Hepatocyte (in vitro differentiated cells): ENCODE measurements at regions not wholly inside any gene's neighbourhood (a gene's known extent, or its start where the extent isn't known, plus 50 kb on each side); places are given as distances from the start of the nearest gene placed in this dataset.

Experiments
- DNase-seq: peaks from one replicate; pipeline ENCODE4 v3.0.0-alpha.2; 2016; ENCODE audit warnings: low spot score
- H2AFZ ChIP-seq: fragments of 200-600 bp; sonication (generic); 2 replicates; pipeline ENCODE4 v1.6.0; 2016; ENCODE audit warnings: antibody characterized with exemption, mild to moderate bottlenecking
- H3K27ac ChIP-seq: fragments of 200-600 bp; sonication (generic); 2 replicates; pipeline ENCODE4 v1.5.1; 2016; ENCODE audit warnings: mild to moderate bottlenecking
- H3K27me3 ChIP-seq: fragments of 200-600 bp; sonication (generic); 2 replicates; pipeline ENCODE4 v1.6.1; 2016
- H3K36me3 ChIP-seq: fragments of 200-600 bp; sonication (generic); replicated peaks from 2 replicates; pipeline ENCODE4 v1.5.1; 2016; ENCODE audit warnings: low read depth; ENCODE audit not compliant: insufficient read depth
- H3K4me1 ChIP-seq: fragments of 200-600 bp; sonication (generic); 2 replicates; pipeline ENCODE4 v1.5.1; 2016; ENCODE audit warnings: mild to moderate bottlenecking, moderate library complexity; ENCODE audit not compliant: insufficient read depth
- H3K4me2 ChIP-seq: fragments of 200-600 bp; sonication (generic); 2 replicates; pipeline ENCODE4 v1.6.0; 2016
- H3K4me3 ChIP-seq: fragments of 200-600 bp; sonication (generic); 2 replicates; pipeline ENCODE4 v1.5.1; 2016; ENCODE audit warnings: mild to moderate bottlenecking
- H3K79me2 ChIP-seq: fragments of 200-600 bp; sonication (generic); 2 replicates; pipeline ENCODE4 v1.6.0; 2017; ENCODE audit warnings: mild to moderate bottlenecking
- H3K9me2 ChIP-seq: fragments of 200-600 bp; sonication (generic); replicated peaks from 2 replicates; pipeline ENCODE4 v1.6.0; 2017; ENCODE audit warnings: mild to moderate bottlenecking; ENCODE audit not compliant: insufficient read depth
- H3K9me3 ChIP-seq: fragments of 200-600 bp; sonication (generic); 2 replicates; pipeline ENCODE4 v1.5.1; 2016; ENCODE audit warnings: low read depth, mild to moderate bottlenecking
- H4K20me1 ChIP-seq: fragments of 200-600 bp; sonication (generic); 2 replicates; pipeline ENCODE4 v1.6.0; 2016; ENCODE audit warnings: mild to moderate bottlenecking; ENCODE audit not compliant: insufficient read depth, poor library complexity, severe bottlenecking
- CTCF ChIP-seq: fragments of 200-600 bp; sonication (generic); IDR thresholded peaks from 2 replicates; pipeline ENCODE4 v1.5.1; 2016; ENCODE audit warnings: antibody characterized with exemption, mild to moderate bottlenecking; ENCODE audit not compliant: poor library complexity
- EZH2 ChIP-seq: fragments of 200-600 bp; sonication (generic); IDR thresholded peaks from 2 replicates; pipeline ENCODE4 v1.6.1; 2016; ENCODE audit warnings: antibody characterized with exemption, mild to moderate bottlenecking, borderline replicate concordance
- EZH2phosphoT487 ChIP-seq: fragments of 200-600 bp; sonication (generic); IDR thresholded peaks from one replicate; pipeline ENCODE4 v1.6.1; 2018; ENCODE audit warnings: antibody characterized with exemption, mild to moderate bottlenecking, low read depth, moderate library complexity; ENCODE audit not compliant: unreplicated experiment, severe bottlenecking
- WGBS: methylation state at CpG from one replicate; pipeline ENCODE4 v1.1.6; 2016; ENCODE audit warnings: low lambda C conversion rate; ENCODE audit errors: missing lambda C conversion rate; 5-methylcytosine and 5-hydroxymethylcytosine counted together

- H3K27ac ChIP-seq: no peak overlapping the region
- H3K36me3 ChIP-seq: no peaks in the 10 kb centered on the region
- H3K4me1 ChIP-seq: no peaks in the 10 kb centered on the region
- no peak for DNase-seq
- TF ChIP-seq EZH2phosphoT487 (no peak), CTCF (no peak)
- no peak overlapping the region for H2AFZ ChIP-seq
- H3K27me3 ChIP-seq: no peaks in the 10 kb centered on the region
- H3K4me3 ChIP-seq: no peak overlapping the region
- no peaks in the 10 kb centered on the region for H3K9me3 ChIP-seq
- no peaks in the 10 kb centered on the region for H4K20me1 ChIP-seq
- H3K79me2 ChIP-seq: no peaks in the 10 kb centered on the region
- H3K4me2 ChIP-seq: no peak overlapping the region
- WGBS: 97% methylated on average over 2 of the region's 2 CpGs
- H3K9me2 ChIP-seq: no peaks in the 10 kb centered on the region
These were observed 106.8 kb downstream of the OR2B2 start for GRCh38 chr6:27805347-27805746.

GRCh38 chr6:27804851-27805250 is 107.3 kb downstream of the OR2B2 start:
- Histone ChIP-seq H3K4me2 (no peak overlapping the region), H3K4me3 (no peak overlapping the region), H3K36me3 (no peaks in the 10 kb centered on the region), H3K79me2 (no peaks in the 10 kb centered on the region), H3K9me2 (no peaks in the 10 kb centered on the region), H3K27me3 (no peaks in the 10 kb centered on the region), H3K4me1 (no peaks in the 10 kb centered on the region), H2AFZ (no peak overlapping the region), H3K27ac (no peak overlapping the region), H4K20me1 (no peaks in the 10 kb centered on the region), H3K9me3 (no peaks in the 10 kb centered on the region)
- DNase-seq: no peak
- WGBS: 87% methylated on average over 4 of the region's 4 CpGs
- TF ChIP-seq EZH2: no peak
- no peak for TF ChIP-seq EZH2phosphoT487
- TF ChIP-seq CTCF: no peak

- Histone ChIP-seq H2AFZ (no peak overlapping the region), H4K20me1 (no peaks in the 10 kb centered on the region), H3K4me2 (no peak overlapping the region), H3K36me3 (no peaks in the 10 kb centered on the region), H3K27me3 (no peaks in the 10 kb centered on the region), H3K79me2 (no peaks in the 10 kb centered on the region), H3K9me2 (no peaks in the 10 kb centered on the region), H3K9me3 (no peaks in the 10 kb centered on the region), H3K27ac (no peak overlapping the region), H3K4me1 (no peaks in the 10 kb centered on the region), H3K4me3 (no peak overlapping the region)
- TF ChIP-seq EZH2 (no peak), EZH2phosphoT487 (no peak), CTCF (no peak)
- WGBS: 51% methylated on average over 2 of the region's 2 CpGs
- DNase-seq: no peak
These were observed 111.3 kb downstream of the OR2B2 start for GRCh38 chr6:27800731-27801373.
